ENCODE measurements at regions not wholly inside any gene's neighbourhood (a gene's known extent, or its start where the extent isn't known, plus 50 kb on each side); places are given as distances from the start of the nearest gene placed in this dataset.

GRCh38 chr9:7665874-7666273 lies 133.7 kb downstream of the DMAC1 start:
- TF ChIP-seq, protein P1, sequence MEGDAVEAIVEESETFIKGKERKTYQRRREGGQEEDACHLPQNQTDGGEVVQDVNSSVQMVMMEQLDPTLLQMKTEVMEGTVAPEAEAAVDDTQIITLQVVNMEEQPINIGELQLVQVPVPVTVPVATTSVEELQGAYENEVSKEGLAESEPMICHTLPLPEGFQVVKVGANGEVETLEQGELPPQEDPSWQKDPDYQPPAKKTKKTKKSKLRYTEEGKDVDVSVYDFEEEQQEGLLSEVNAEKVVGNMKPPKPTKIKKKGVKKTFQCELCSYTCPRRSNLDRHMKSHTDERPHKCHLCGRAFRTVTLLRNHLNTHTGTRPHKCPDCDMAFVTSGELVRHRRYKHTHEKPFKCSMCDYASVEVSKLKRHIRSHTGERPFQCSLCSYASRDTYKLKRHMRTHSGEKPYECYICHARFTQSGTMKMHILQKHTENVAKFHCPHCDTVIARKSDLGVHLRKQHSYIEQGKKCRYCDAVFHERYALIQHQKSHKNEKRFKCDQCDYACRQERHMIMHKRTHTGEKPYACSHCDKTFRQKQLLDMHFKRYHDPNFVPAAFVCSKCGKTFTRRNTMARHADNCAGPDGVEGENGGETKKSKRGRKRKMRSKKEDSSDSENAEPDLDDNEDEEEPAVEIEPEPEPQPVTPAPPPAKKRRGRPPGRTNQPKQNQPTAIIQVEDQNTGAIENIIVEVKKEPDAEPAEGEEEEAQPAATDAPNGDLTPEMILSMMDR (IDR thresholded peaks at IDR 0.05) = no peak
- TF ChIP-seq POLR2AphosphoS5 (IDR thresholded peaks at IDR 0.05) (no peak), POLR2A (IDR thresholded peaks at IDR 0.05) (no peak)
